Ovary (tissue), 7 donors: ENCODE measurements at regions not wholly inside any gene's neighbourhood (a gene's known extent, or its start where the extent isn't known, plus 50 kb on each side); places are given as distances from the start of the nearest gene placed in this dataset.

Experiments
- DNase-seq, 5 donors: peaks; one replicate each; pipeline ENCODE4 v3.0.0-alpha.2; 2019 to 2020
- H3K27ac ChIP-seq, 2 donors: fragments of 200-600 bp; one replicate each; pipeline versions ENCODE4 v1.5.1 to v1.8.0; 2019 to 2022
- H3K27me3 ChIP-seq: fragments of 200-600 bp; one replicate; pipeline ENCODE4 v1.8.0; 2022
- H3K36me3 ChIP-seq: fragments of 200-600 bp; sonication (generic); one replicate; pipeline ENCODE4 v1.5.1; 2019
- H3K4me1 ChIP-seq: one replicate; pipeline ENCODE4 v1.8.1; 2013; ENCODE audit warnings: mild to moderate bottlenecking, moderate library complexity; ENCODE audit not compliant: insufficient read depth
- H3K4me3 ChIP-seq: fragments of 200-600 bp; sonication (generic); one replicate; pipeline ENCODE4 v1.5.1; 2017
- H3K9me3 ChIP-seq, 2 donors: fragments of 200-600 bp in 1 of 2; sonication (generic) in 1 of 2; one replicate each; pipeline versions ENCODE4 v1.5.1 to v1.8.1; 2013 to 2019; ENCODE audit warnings: mild to moderate bottlenecking in 1 of 2, moderate library complexity in 1 of 2
- EP300 ChIP-seq: sonication (generic); formaldehyde crosslinking; IDR thresholded peaks from one replicate; pipeline ENCODE4 v1.6.1; 2017; ENCODE audit warnings: antibody characterized with exemption
- POLR2A ChIP-seq: fragments of 450-650 bp; IDR thresholded peaks from one replicate; pipeline ENCODE4 v1.6.1; 2017; ENCODE audit warnings: antibody characterized with exemption, mild to moderate bottlenecking, moderate library complexity
- whole genome bisulfite sequencing, 3 donors: extraction: QIAGEN DNeasy Blood & Tissue Kit in 1 of 3; methylation state at CpG; one replicate each; pipeline versions ENCODE4 v1.1.5 to v1.1.7; 2013 to 2017; 5-methylcytosine and 5-hydroxymethylcytosine counted together
- intact Hi-C, 4 donors: fragments of 100-400 bp; cut with DNase I; formaldehyde crosslinking; loops; one replicate each; pipeline versions ENCODE4 v1.11.0 to v1.15.1; 2022 to 2023
- TF ChIP-seq, protein P1 (sequence below), 3 donors: fragments of 450-650 bp in 2 of 3; fragments of 200-600 bp in 1 of 3; IDR thresholded peaks; one replicate each; pipeline versions ENCODE4 v1.5.1 to v1.8.0; 2016 to 2022; ENCODE audit warnings: antibody characterized with exemption in 3 of 3, mild to moderate bottlenecking in 1 of 3
- donor health status: DM: no; HTN: no; CAD: no; lungs with moderate emphysema.
- donor health status: DM: no; HTN: no; CAD: no.
- donor health status: Bipolar disorder and iron deficiency.
- donor health status: DM: no; HTN: no; CAD: no.
- donor health status: DM: yes; HTN: yes; CAD: no.

GRCh38 chr18:2274613-2275012 lies 296.7 kb downstream of the METTL4 start:
- DNase-seq = no peak
- Histone ChIP-seq H3K4me1 (no peaks in the 10 kb centered on the region), H3K27me3 (no peaks in the 10 kb centered on the region), H3K36me3 (no peaks in the 10 kb centered on the region), H3K27ac (no peak overlapping the region), H3K9me3 (no peaks in the 10 kb centered on the region), H3K4me3 (no peak overlapping the region)
- TF ChIP-seq POLR2A = no peak
- no peak for TF ChIP-seq EP300
- TF ChIP-seq, protein P1, sequence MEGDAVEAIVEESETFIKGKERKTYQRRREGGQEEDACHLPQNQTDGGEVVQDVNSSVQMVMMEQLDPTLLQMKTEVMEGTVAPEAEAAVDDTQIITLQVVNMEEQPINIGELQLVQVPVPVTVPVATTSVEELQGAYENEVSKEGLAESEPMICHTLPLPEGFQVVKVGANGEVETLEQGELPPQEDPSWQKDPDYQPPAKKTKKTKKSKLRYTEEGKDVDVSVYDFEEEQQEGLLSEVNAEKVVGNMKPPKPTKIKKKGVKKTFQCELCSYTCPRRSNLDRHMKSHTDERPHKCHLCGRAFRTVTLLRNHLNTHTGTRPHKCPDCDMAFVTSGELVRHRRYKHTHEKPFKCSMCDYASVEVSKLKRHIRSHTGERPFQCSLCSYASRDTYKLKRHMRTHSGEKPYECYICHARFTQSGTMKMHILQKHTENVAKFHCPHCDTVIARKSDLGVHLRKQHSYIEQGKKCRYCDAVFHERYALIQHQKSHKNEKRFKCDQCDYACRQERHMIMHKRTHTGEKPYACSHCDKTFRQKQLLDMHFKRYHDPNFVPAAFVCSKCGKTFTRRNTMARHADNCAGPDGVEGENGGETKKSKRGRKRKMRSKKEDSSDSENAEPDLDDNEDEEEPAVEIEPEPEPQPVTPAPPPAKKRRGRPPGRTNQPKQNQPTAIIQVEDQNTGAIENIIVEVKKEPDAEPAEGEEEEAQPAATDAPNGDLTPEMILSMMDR (IDR thresholded peaks at IDR 0.05) = no peak
- intact Hi-C loops = no loop called here
- 55 to 70% (median 68%) methylated on average over 2 of the region's 2 CpGs for WGBS, 3 donors

- Histone ChIP-seq H3K27ac (no peak overlapping the region), H3K4me3 (no peak overlapping the region), H3K4me1 (no peaks in the 10 kb centered on the region), H3K27me3 (no peaks in the 10 kb centered on the region), H3K36me3 (no peaks in the 10 kb centered on the region), H3K9me3 (no peaks in the 10 kb centered on the region)
- DNase-seq = no peak
- intact Hi-C loops = loop anchor here in 1 of 4 donors (10.0 kb wide), 1 partner anchor 236 kb away; no protein-coding TSS in a partner anchor
- TF ChIP-seq EP300 (no peak), POLR2A (no peak)
- TF ChIP-seq, protein P1 (IDR thresholded peaks at IDR 0.05) = no peak
- 49 to 67% (median 57%) methylated on average over 1 of the region's 1 CpG for WGBS, 3 donors
Observed at GRCh38 chr18:2281086-2281485, 290.2 kb downstream of the METTL4 start.

- no peak for DNase-seq
- no peaks in the 10 kb centered on the region for H3K36me3 ChIP-seq
- H3K4me3 ChIP-seq = no peak overlapping the region
- TF ChIP-seq EP300 = no peak
- TF ChIP-seq, protein P1 (IDR thresholded peaks at IDR 0.05) = no peak
- TF ChIP-seq POLR2A = no peak
- H3K9me3 ChIP-seq = no peaks in the 10 kb centered on the region
- no peaks in the 10 kb centered on the region for H3K27me3 ChIP-seq
- H3K4me1 ChIP-seq = no peaks in the 10 kb centered on the region
- WGBS, 3 donors = 78 to 86% (median 80%) methylated on average over 11 of the region's 11 CpGs
- intact Hi-C loops = loop anchor here in 1 of 4 donors (10.0 kb wide), 1 partner anchor 237 kb away; no protein-coding TSS in a partner anchor
- no peak overlapping the region for H3K27ac ChIP-seq
Observed at GRCh38 chr18:2281523-2282199, 289.6 kb downstream of the METTL4 start.

GRCh38 chr18:2293109-2293839 lies 278.0 kb downstream of the METTL4 start:
- intact Hi-C loops = no loop called here
- DNase-seq = no peak

More at GRCh38 chr18:2293109-2293839, 278.0 kb downstream of the METTL4 start:
- H3K4me3 ChIP-seq = no peak overlapping the region
- no peak overlapping the region for H3K27ac ChIP-seq
- H3K27me3 ChIP-seq = no peaks in the 10 kb centered on the region
- TF ChIP-seq, protein P1 (IDR thresholded peaks at IDR 0.05) = no peak
- TF ChIP-seq POLR2A (no peak), EP300 (no peak)
- WGBS, 3 donors = 73 to 90% (median 87%) methylated on average over 7 of the region's 7 CpGs
- H3K9me3 ChIP-seq = no peaks in the 10 kb centered on the region
- no peaks in the 10 kb centered on the region for H3K36me3 ChIP-seq
- no peaks in the 10 kb centered on the region for H3K4me1 ChIP-seq
